ENCODE measurements at regions not wholly inside any gene's neighbourhood (a gene's known extent, or its start where the extent isn't known, plus 50 kb on each side); places are given as distances from the start of the nearest gene placed in this dataset.

DNA sequence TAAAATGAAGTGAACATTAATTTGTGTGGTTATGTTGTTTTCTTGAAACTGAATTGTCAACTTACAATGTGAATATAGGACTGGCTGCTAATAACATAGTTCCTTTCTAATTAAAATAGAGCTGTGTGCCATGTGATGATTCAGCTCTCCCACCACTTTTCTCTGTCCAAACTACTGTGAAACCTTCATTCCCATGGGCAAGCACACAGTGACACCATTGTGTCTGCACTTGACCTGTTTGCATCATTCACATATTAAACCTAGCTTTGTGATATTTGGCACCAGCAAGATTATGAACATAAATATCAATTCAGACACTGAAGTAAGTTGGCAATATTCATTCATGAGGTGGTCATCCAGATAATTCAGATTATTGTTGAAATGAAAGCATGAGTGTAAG, 78.8 kb upstream of the TCF12 start:
- H3K27ac ChIP-seq: no peak overlapping the region
- TF ChIP-seq, protein P1, sequence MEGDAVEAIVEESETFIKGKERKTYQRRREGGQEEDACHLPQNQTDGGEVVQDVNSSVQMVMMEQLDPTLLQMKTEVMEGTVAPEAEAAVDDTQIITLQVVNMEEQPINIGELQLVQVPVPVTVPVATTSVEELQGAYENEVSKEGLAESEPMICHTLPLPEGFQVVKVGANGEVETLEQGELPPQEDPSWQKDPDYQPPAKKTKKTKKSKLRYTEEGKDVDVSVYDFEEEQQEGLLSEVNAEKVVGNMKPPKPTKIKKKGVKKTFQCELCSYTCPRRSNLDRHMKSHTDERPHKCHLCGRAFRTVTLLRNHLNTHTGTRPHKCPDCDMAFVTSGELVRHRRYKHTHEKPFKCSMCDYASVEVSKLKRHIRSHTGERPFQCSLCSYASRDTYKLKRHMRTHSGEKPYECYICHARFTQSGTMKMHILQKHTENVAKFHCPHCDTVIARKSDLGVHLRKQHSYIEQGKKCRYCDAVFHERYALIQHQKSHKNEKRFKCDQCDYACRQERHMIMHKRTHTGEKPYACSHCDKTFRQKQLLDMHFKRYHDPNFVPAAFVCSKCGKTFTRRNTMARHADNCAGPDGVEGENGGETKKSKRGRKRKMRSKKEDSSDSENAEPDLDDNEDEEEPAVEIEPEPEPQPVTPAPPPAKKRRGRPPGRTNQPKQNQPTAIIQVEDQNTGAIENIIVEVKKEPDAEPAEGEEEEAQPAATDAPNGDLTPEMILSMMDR (IDR thresholded peaks at IDR 0.05): no peak

DNA sequence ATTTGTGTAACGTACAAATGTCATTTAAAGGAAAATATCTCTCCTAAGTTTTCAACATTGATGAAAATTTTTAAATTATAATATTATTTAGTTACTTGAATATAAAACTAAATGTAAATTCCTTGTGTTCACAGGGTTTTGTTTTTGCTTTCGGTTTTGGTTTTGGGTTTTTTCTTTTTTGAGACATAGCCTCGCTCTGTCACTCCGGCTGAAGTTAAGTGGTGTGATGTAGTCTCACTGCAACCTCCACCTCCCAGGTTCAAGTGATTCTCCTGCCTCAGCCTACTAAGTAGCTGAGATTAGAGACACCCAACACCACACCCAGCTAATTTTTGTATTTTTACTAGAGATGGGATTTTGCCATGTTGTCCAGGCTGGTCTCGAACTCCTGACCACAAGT, 79.3 kb upstream of the TCF12 start:
- TF ChIP-seq, protein P1 (IDR thresholded peaks at IDR 0.05): no peak
- Histone ChIP-seq H3K4me3 (no peak overlapping the region), H3K27ac (no peak overlapping the region), H3K27me3 (no peaks in the 10 kb centered on the region), H3K9me3 (no peaks in the 10 kb centered on the region), H3K4me1 (peaks cover 0 to 11% of the 10 kb centered on the region in 2 donors), H3K36me3 (no peaks in the 10 kb centered on the region)
- DNase-seq (ENCODE audit: low spot score): no peak

More for the DNA sequence above, 78.8 kb upstream of the TCF12 start:
- Histone ChIP-seq H3K27me3 (no peaks in the 10 kb centered on the region), H3K36me3 (no peaks in the 10 kb centered on the region), H3K9me3 (no peaks in the 10 kb centered on the region), H3K4me1 (peaks cover 0 to 11% of the 10 kb centered on the region in 2 donors), H3K4me3 (no peak overlapping the region)
- DNase-seq (ENCODE audit: low spot score): no peak

DNA sequence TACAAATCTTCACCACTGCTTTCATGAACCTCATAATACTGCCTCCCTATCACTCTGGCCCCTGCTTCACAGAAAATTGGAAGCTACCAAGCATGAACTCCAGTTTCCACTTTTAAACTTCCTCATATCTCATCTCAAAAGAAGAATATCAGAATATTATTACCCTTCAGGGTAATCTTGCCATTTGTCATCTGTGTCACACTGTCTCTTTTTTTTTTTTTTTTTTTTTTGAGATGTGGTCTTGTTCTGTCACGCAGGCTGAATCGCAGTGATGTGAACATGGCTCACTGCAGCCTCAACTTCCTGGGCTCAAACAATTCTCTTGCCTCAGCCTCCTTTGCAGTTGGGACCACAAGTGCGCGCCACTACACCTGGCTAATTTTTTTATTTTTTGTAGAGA, 80.4 kb upstream of the TCF12 start:
- H3K4me3 ChIP-seq: no peak overlapping the region
- no peaks in the 10 kb centered on the region for H3K36me3 ChIP-seq
- H3K4me1 ChIP-seq: peaks cover 0 to 12% of the 10 kb centered on the region in 2 donors
- TF ChIP-seq, protein P1 (IDR thresholded peaks at IDR 0.05): no peak
- H3K27me3 ChIP-seq: no peaks in the 10 kb centered on the region
- H3K27ac ChIP-seq: no peak overlapping the region
- DNase-seq (ENCODE audit: low spot score): no peak
- H3K9me3 ChIP-seq: no peaks in the 10 kb centered on the region

DNA sequence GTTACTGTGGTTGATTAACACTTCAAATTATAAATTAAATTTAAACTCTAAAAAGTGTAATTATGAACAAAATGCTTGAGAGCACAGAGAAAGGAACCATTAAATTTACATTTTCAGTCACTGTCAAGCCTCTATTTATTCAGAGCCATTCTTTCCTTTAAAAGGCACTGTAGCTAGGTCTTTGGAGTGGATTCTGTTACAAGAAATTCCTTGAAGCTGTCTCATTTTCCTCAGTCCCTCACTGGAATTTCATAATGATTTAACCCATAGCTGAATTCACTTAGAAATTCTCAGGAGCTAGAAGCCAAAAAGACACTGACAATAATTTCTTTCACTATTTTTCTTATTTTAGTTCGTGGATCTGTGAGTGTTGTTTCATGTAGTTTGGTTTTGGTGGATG, 81.2 kb upstream of the TCF12 start:
- Histone ChIP-seq H3K9me3 (no peaks in the 10 kb centered on the region), H3K4me3 (no peak overlapping the region), H3K4me1 (peaks cover 0 to 20% of the 10 kb centered on the region in 2 donors), H3K36me3 (no peaks in the 10 kb centered on the region), H3K27ac (no peak overlapping the region), H3K27me3 (no peaks in the 10 kb centered on the region)
- no peak for DNase-seq (ENCODE audit: low spot score)
- TF ChIP-seq, protein P1 (IDR thresholded peaks at IDR 0.05): no peak

DNA sequence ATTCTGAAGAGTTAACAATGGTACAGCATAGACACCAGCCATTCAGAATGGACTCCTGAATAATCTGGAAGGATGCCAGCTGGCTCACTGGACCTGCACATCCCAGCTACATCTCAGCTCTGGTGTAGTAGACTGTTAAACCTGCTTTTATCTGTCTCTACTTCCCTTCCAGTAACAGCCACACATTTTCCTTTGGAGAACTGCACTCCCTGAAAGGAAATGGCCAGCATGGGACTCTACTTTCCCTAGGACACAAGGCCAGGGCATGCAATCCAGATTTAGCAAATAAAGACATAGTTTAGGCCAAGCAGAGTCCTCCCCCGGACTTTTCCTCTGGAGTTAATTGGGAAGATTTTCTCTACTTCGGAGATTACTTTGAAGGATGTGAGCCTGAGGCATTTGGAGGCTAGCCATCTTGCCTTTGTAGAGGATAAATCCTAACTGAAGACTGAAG, 82.7 kb upstream of the TCF12 start:
- Histone ChIP-seq H3K27me3 (no peaks in the 10 kb centered on the region), H3K9me3 (no peaks in the 10 kb centered on the region), H3K36me3 (no peaks in the 10 kb centered on the region), H3K4me3 (no peak overlapping the region), H3K4me1 (peaks cover 0 to 26% of the 10 kb centered on the region in 2 donors), H3K27ac (no peak overlapping the region)
- TF ChIP-seq, protein P1 (IDR thresholded peaks at IDR 0.05): no peak
- no peak for DNase-seq (ENCODE audit: low spot score)

DNA sequence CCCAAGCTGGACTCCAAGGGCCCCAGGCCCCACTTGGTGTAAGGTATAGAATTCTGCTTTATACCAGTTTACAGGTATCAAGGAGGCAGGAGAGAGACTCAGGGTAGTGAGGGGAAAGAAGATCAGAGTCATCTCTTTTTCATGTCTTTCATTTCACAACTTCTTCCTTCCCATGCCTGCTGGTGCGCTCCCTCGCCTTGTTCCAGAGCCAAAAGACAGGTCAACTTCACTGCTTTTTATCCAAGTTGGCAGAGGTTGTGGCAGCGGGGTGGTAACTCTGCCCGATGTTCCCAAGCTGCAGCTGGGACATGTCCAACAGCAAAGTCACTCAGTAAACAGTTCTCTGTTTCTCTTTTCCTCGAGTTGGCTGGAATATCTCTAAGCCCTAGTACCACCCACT, 86.3 kb upstream of the TCF12 start:
- no peaks in the 10 kb centered on the region for H3K36me3 ChIP-seq
- H3K9me3 ChIP-seq: no peaks in the 10 kb centered on the region
- no peaks in the 10 kb centered on the region for H3K27me3 ChIP-seq
- DNase-seq (ENCODE audit: low spot score): no peak
- peak overlapping the region; percentile 24 to 50 for H3K27ac ChIP-seq
- no peak overlapping the region for H3K4me3 ChIP-seq
- peaks cover 0 to 26% of the 10 kb centered on the region in 2 donors for H3K4me1 ChIP-seq
- TF ChIP-seq, protein P1 (IDR thresholded peaks at IDR 0.05): no peak
